ENCODE measurements at regions not wholly inside any gene's neighbourhood (a gene's known extent, or its start where the extent isn't known, plus 50 kb on each side); places are given as distances from the start of the nearest gene placed in this dataset.
A peak's percentile ranks its signal among the peaks of the same experiment; 100 is the strongest.

GRCh38 chr22:48744967-48745841 lies 1082.5 kb downstream of the BRD1 start:
- DNase-seq = peak; percentile 7

- peak; percentile 3 for DNase-seq
Measured at GRCh38 chr22:48744283-48744641, 1083.4 kb downstream of the BRD1 start.

GRCh38 chr22:48743601-48744282 lies 1083.9 kb downstream of the BRD1 start:
- peak; percentile 5 for DNase-seq

- peak; percentile 8 for DNase-seq
Measured at GRCh38 chr22:48742556-48743343, 1084.9 kb downstream of the BRD1 start.

GRCh38 chr22:48742191-48742555 lies 1085.5 kb downstream of the BRD1 start:
- no peak for DNase-seq

GRCh38 chr22:48741540-48741939 lies 1086.1 kb downstream of the BRD1 start:
- DNase-seq = no peak

- DNase-seq = peak; percentile 10
Measured at GRCh38 chr22:48740731-48741405, 1086.8 kb downstream of the BRD1 start.

GRCh38 chr22:48740086-48740730 lies 1087.5 kb downstream of the BRD1 start:
- peak; percentile 8 for DNase-seq

GRCh38 chr22:48739348-48740085 lies 1088.2 kb downstream of the BRD1 start:
- DNase-seq = peak; percentile 9

GRCh38 chr22:48738204-48738980 lies 1089.3 kb downstream of the BRD1 start:
- peak; percentile 8 for DNase-seq

- no peak for DNase-seq
Measured at GRCh38 chr22:48737461-48738203, 1090.0 kb downstream of the BRD1 start.

- DNase-seq = no peak
Measured at GRCh38 chr22:48736593-48737460, 1090.8 kb downstream of the BRD1 start.

- no peak for DNase-seq
Measured at GRCh38 chr22:48734961-48735360, 1092.7 kb downstream of the BRD1 start.

GRCh38 chr22:48734359-48734758 lies 1093.3 kb downstream of the BRD1 start:
- DNase-seq = no peak

GRCh38 chr22:48729499-48730171 lies 1098.0 kb downstream of the BRD1 start:
- DNase-seq = no peak

- no peak for DNase-seq
Measured at GRCh38 chr22:48727454-48728058, 1100.1 kb downstream of the BRD1 start.

- DNase-seq = no peak
Measured at GRCh38 chr22:48724899-48725298, 1102.8 kb downstream of the BRD1 start.

GRCh38 chr22:48722661-48723060 lies 1105.0 kb downstream of the BRD1 start:
- no peak for DNase-seq

Measured in femur (tissue), 1 donor.